Kidney epithelial cell (primary cell): ENCODE measurements at regions not wholly inside any gene's neighbourhood (a gene's known extent, or its start where the extent isn't known, plus 50 kb on each side); places are given as distances from the start of the nearest gene placed in this dataset.

Experiments used
- DNase-seq: peaks from one replicate; pipeline ENCODE4 v3.0.0-alpha.2; 2010; ENCODE audit warnings: low read depth
- H3K27me3 ChIP-seq: 2 replicates; pipeline ENCODE4 v1.6.0; 2011; ENCODE audit warnings: low read length; ENCODE audit not compliant: control insufficient read depth, insufficient read depth
- H3K36me3 ChIP-seq: 2 replicates; pipeline ENCODE4 v1.5.1; 2011; ENCODE audit warnings: low read length; ENCODE audit not compliant: control insufficient read depth, insufficient read depth
- H3K4me3 ChIP-seq: 2 replicates; pipeline ENCODE4 v1.5.1; 2011; ENCODE audit warnings: low read depth, mild to moderate bottlenecking, control low read depth, low read length
- CTCF ChIP-seq: IDR thresholded peaks from 2 replicates; pipeline ENCODE4 v1.5.1; 2011; ENCODE audit warnings: mild to moderate bottlenecking, moderate library complexity, low read length, control low read depth, inconsistent platforms; ENCODE audit not compliant: insufficient read depth, poor library complexity, severe bottlenecking

GRCh38 chr16:51797669-51798259 is 646.7 kb upstream of the SALL1 start:
- no peaks in the 10 kb centered on the region for H3K36me3 ChIP-seq
- H3K4me3 ChIP-seq, result no peak overlapping the region
- no peak for DNase-seq
- TF ChIP-seq CTCF, result no peak
- H3K27me3 ChIP-seq, result no peaks in the 10 kb centered on the region

GRCh38 chr16:51779240-51779639 is 628.2 kb upstream of the SALL1 start:
- Histone ChIP-seq H3K4me3 (no peak overlapping the region), H3K36me3 (no peaks in the 10 kb centered on the region), H3K27me3 (no peaks in the 10 kb centered on the region)
- no peak for TF ChIP-seq CTCF
- no peak for DNase-seq

GRCh38 chr16:51773071-51773890 is 622.2 kb upstream of the SALL1 start:
- no peaks in the 10 kb centered on the region for H3K27me3 ChIP-seq
- TF ChIP-seq CTCF, result no peak
- no peaks in the 10 kb centered on the region for H3K36me3 ChIP-seq
- H3K4me3 ChIP-seq, result no peak overlapping the region
- DNase-seq, result no peak

GRCh38 chr16:51766739-51767138 is 615.7 kb upstream of the SALL1 start:
- DNase-seq, result no peak

GRCh38 chr16:51763072-51763661 is 612.1 kb upstream of the SALL1 start:
- no peak overlapping the region for H3K4me3 ChIP-seq
- H3K27me3 ChIP-seq, result no peaks in the 10 kb centered on the region
- no peaks in the 10 kb centered on the region for H3K36me3 ChIP-seq
- peak; percentile 19 for DNase-seq
- TF ChIP-seq CTCF, result no peak

More at GRCh38 chr16:51766739-51767138, 615.7 kb upstream of the SALL1 start:
- Histone ChIP-seq H3K27me3 (no peaks in the 10 kb centered on the region), H3K4me3 (no peak overlapping the region), H3K36me3 (no peaks in the 10 kb centered on the region)
- no peak for TF ChIP-seq CTCF
